Smooth muscle cell (in vitro differentiated cells): ENCODE measurements at regions not wholly inside any gene's neighbourhood (a gene's known extent, or its start where the extent isn't known, plus 50 kb on each side); places are given as distances from the start of the nearest gene placed in this dataset.

Experiments used
- DNase-seq: peaks from one replicate; lab custom pipeline; 2025; ENCODE audit not compliant: unreplicated experiment; lab: John Stamatoyannopoulos, UW
- H2AFZ ChIP-seq: fragments of 200-600 bp; sonication (generic); 2 replicates; pipeline ENCODE4 v1.6.0; 2016; ENCODE audit warnings: antibody characterized with exemption, low read depth, mild to moderate bottlenecking
- H3F3A ChIP-seq: fragments of 200-600 bp; sonication (generic); 2 replicates; pipeline ENCODE4 v1.6.0; 2017; ENCODE audit warnings: antibody characterized with exemption, low read depth
- H3K27ac ChIP-seq: fragments of 200-600 bp; sonication (generic); 2 replicates; pipeline ENCODE4 v1.5.1; 2016; ENCODE audit warnings: low read depth, mild to moderate bottlenecking
- H3K27me3 ChIP-seq: fragments of 200-600 bp; sonication (generic); 2 replicates; pipeline ENCODE4 v1.6.1; 2016; ENCODE audit warnings: low read depth, mild to moderate bottlenecking
- H3K36me3 ChIP-seq: fragments of 200-600 bp; sonication (generic); 2 replicates; pipeline ENCODE4 v1.5.1; 2016; ENCODE audit warnings: low read depth
- H3K4me1 ChIP-seq: fragments of 200-600 bp; sonication (generic); 2 replicates; pipeline ENCODE4 v1.5.1; 2016; ENCODE audit warnings: low read depth
- H3K4me2 ChIP-seq: fragments of 200-600 bp; sonication (generic); 2 replicates; pipeline ENCODE4 v1.6.0; 2016; ENCODE audit warnings: mild to moderate bottlenecking
- H3K4me3 ChIP-seq: fragments of 200-600 bp; sonication (generic); 2 replicates; pipeline ENCODE4 v1.5.1; 2016; ENCODE audit warnings: mild to moderate bottlenecking
- H3K79me2 ChIP-seq: fragments of 200-600 bp; sonication (generic); 2 replicates; pipeline ENCODE4 v1.6.0; 2016; ENCODE audit warnings: low read depth, mild to moderate bottlenecking
- H3K9ac ChIP-seq: fragments of 200-600 bp; sonication (generic); 2 replicates; pipeline ENCODE4 v1.6.0; 2016; ENCODE audit warnings: low read depth
- H3K9me3 ChIP-seq: fragments of 200-600 bp; sonication (generic); replicated peaks from 2 replicates; pipeline ENCODE4 v1.5.1; 2016; ENCODE audit warnings: low read depth
- H4K20me1 ChIP-seq: fragments of 200-600 bp; sonication (generic); 2 replicates; pipeline ENCODE4 v1.6.0; 2016; ENCODE audit warnings: low read depth
- CTCF ChIP-seq: fragments of 200-600 bp; sonication (generic); IDR thresholded peaks from 2 replicates; pipeline ENCODE4 v1.5.1; 2017; ENCODE audit warnings: borderline replicate concordance, mild to moderate bottlenecking, antibody characterized with exemption; ENCODE audit not compliant: insufficient read depth, poor library complexity, severe bottlenecking
- WGBS: methylation state at CpG from one replicate; pipeline ENCODE4 v1.1.7; 2016; ENCODE audit warnings: low lambda C conversion rate; 5-methylcytosine and 5-hydroxymethylcytosine counted together

DNA sequence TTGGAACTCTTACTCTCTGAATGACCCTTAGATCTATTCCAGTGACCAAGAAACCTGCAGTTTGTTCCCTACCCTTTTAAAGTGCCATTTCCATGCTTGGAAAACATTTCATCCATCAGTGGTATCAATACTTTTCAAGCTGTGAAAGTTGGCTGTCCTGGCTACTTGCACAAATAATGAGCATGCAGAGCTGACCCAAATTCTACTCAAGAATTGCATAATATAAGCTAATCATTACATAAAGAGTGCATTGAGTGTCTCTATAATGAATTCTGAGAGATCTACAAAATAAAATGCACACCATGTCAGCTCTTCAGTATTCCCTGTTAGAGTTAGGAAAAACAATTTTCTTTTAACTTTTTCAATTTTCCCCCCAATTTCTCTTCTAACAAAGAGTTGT, 181.3 kb upstream of the HS3ST5 start:
- Histone ChIP-seq H2AFZ (no peak overlapping the region), H4K20me1 (no peaks in the 10 kb centered on the region), H3K4me3 (no peak overlapping the region), H3K36me3 (no peaks in the 10 kb centered on the region), H3K9ac (no peak overlapping the region), H3K4me2 (no peak overlapping the region), H3K9me3 (no peaks in the 10 kb centered on the region), H3K79me2 (no peaks in the 10 kb centered on the region), H3K27me3 (no peaks in the 10 kb centered on the region), H3K27ac (no peak overlapping the region), H3K4me1 (peaks cover 4% of the 10 kb centered on the region), H3F3A (no peaks in the 10 kb centered on the region)
- DNase-seq, result no peak
- no peak for TF ChIP-seq CTCF

GRCh38 chr6:114523508-114523907, 180.7 kb upstream of the HS3ST5 start:
- 96% methylated on average over 2 of the region's 2 CpGs for WGBS
- H4K20me1 ChIP-seq, result no peaks in the 10 kb centered on the region
- no peaks in the 10 kb centered on the region for H3K27me3 ChIP-seq
- no peak overlapping the region for H3K9ac ChIP-seq
- H3K27ac ChIP-seq, result no peak overlapping the region
- DNase-seq, result no peak
- no peak overlapping the region for H3K4me3 ChIP-seq
- no peaks in the 10 kb centered on the region for H3F3A ChIP-seq
- peaks cover 4% of the 10 kb centered on the region for H3K4me1 ChIP-seq
- H2AFZ ChIP-seq, result no peak overlapping the region
- no peaks in the 10 kb centered on the region for H3K79me2 ChIP-seq
- H3K4me2 ChIP-seq, result no peak overlapping the region
- TF ChIP-seq CTCF, result no peak
- no peaks in the 10 kb centered on the region for H3K36me3 ChIP-seq
- no peaks in the 10 kb centered on the region for H3K9me3 ChIP-seq

- WGBS, result 81% methylated on average over 3 of the region's 3 CpGs
- no peaks in the 10 kb centered on the region for H4K20me1 ChIP-seq
- no peak overlapping the region for H3K4me2 ChIP-seq
- TF ChIP-seq CTCF, result no peak
- H3F3A ChIP-seq, result no peaks in the 10 kb centered on the region
- H3K36me3 ChIP-seq, result no peaks in the 10 kb centered on the region
- no peak overlapping the region for H3K27ac ChIP-seq
- H3K9me3 ChIP-seq, result no peaks in the 10 kb centered on the region
- H2AFZ ChIP-seq, result no peak overlapping the region
- H3K4me3 ChIP-seq, result no peak overlapping the region
- H3K4me1 ChIP-seq, result peaks cover 4% of the 10 kb centered on the region
- no peak overlapping the region for H3K9ac ChIP-seq
- no peak for DNase-seq
- H3K27me3 ChIP-seq, result no peaks in the 10 kb centered on the region
- no peaks in the 10 kb centered on the region for H3K79me2 ChIP-seq
Observed at GRCh38 chr6:114521926-114522325, 179.1 kb upstream of the HS3ST5 start.

DNA sequence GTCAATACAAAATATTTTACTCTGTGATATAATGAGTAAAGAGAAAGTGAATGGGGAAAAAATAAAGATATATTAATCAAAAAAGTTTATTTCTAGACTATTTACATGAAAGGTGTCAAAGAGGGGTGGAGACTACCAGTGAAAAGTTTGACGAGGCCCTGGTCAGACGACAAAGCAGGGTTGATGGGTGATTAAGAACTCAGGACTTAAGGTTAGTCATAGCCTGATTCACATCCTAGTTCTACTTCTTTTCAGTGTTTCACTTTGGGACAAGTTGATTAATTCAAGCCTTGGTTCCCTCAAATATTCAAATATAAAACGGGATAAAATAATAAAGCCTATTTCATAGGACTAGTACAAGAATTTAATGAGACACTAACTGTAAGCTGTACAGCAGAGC, 178.2 kb upstream of the HS3ST5 start:
- Histone ChIP-seq H3K9ac (no peak overlapping the region), H4K20me1 (no peaks in the 10 kb centered on the region), H3K36me3 (no peaks in the 10 kb centered on the region), H3K4me2 (no peak overlapping the region), H3K4me1 (peaks cover 4% of the 10 kb centered on the region), H3K79me2 (no peaks in the 10 kb centered on the region), H3K27me3 (no peaks in the 10 kb centered on the region), H3K4me3 (no peak overlapping the region), H3K9me3 (no peaks in the 10 kb centered on the region), H3K27ac (no peak overlapping the region), H3F3A (no peaks in the 10 kb centered on the region), H2AFZ (no peak overlapping the region)
- 53% methylated on average over 3 of the region's 3 CpGs for WGBS
- no peak for DNase-seq
- no peak for TF ChIP-seq CTCF
